Middle frontal gyrus (tissue), 1 donor: ENCODE measurements at regions not wholly inside any gene's neighbourhood (a gene's known extent, or its start where the extent isn't known, plus 50 kb on each side); places are given as distances from the start of the nearest gene placed in this dataset.

ENCODE experiments used
- DNase-seq: peaks from one replicate; pipeline ENCODE4 v3.0.0-alpha.2; 2015; ENCODE audit warnings: low spot score; ENCODE audit errors: extremely low spot score

DNA sequence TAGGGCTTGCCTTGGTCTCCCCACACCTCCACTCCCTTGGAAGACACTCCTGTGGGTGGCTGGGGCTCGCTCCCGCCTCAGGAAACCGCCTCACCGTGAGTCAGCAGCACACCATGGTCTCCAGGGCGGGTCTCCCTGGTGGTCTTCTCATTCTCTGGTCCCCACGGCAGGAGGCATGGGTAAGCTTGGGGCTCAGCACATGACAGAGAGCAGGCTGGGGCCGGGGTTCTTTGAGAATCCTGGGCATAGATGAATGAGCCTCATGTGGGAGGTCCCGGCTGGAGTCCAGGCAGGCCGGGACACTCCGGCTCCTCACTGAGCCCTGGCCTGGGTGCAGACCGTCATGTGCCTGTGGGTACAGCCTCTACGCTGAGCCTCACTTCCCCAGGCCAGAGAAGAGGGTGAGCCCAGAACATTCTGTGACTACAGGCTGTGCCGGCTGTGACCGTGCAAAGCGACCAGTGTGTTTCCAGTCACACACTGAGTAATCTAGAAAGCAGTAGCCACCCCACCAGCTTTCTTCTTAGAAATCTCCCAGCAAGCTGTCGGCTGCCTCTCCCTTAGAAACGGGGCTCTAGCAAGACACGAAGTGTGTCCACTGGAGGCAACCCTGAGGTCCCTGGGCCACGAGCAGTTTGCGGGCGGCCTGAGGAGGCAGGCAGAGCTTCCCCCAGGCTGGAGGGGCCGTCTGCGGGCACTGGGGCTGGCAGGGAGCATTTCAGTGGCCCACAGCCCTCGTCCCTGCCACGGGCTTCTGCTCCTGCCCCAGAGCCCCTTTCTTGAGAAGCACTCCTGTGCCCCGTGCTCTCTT, 93.1 kb downstream of the RHOB start:
- no peak for DNase-seq

GRCh38 chr2:20540587-20541293, 93.9 kb downstream of the RHOB start:
- DNase-seq, result no peak

DNA sequence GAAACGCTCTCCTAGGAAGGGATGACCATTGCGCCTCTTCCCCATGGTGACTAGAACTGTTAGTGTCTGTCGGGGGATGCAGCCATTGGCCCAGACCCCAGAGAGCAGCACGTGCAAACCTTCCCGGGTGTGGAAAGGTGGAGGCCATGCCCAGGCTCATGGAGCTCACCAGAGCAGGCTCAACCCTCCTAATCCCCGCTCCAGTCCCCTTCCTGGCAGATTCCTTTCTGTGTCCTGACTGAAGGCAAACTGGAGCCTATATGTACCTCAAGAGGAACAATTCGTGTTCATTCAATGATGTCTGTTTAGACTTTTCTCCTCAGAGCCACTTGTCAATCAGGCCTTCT, 94.4 kb downstream of the RHOB start:
- no peak for DNase-seq

DNA sequence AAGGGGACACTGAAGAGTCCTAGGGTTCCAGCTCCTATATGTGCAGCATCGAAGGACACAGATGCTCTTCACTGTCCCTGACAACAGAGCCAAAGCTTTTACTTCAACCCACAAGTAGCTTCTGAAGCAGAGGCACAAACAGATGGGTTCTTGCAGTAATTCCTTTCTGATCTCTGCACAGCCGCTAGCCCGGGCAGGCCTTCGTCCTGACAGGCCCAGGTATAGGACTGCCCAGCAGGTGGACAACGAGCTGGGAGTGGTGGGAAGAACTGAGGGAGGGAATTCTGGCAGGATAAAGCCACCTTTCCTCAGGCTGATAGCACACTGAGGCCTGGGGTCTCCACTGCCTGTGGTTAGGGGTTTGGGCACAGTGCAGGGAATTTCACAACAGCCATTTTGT, 94.8 kb downstream of the RHOB start:
- DNase-seq, result no peak

- no peak for DNase-seq
Measured at GRCh38 chr2:20542269-20542668, 95.4 kb downstream of the RHOB start.

GRCh38 chr2:20542746-20543468, 96.0 kb downstream of the RHOB start:
- DNase-seq, result no peak

- DNase-seq, result no peak
Measured at GRCh38 chr2:20543469-20544152, 96.7 kb downstream of the RHOB start.

GRCh38 chr2:20544153-20544747, 97.4 kb downstream of the RHOB start:
- no peak for DNase-seq

GRCh38 chr2:20549144-20549543, 101.8 kb downstream of the HS1BP3 start:
- no peak for DNase-seq

DNA sequence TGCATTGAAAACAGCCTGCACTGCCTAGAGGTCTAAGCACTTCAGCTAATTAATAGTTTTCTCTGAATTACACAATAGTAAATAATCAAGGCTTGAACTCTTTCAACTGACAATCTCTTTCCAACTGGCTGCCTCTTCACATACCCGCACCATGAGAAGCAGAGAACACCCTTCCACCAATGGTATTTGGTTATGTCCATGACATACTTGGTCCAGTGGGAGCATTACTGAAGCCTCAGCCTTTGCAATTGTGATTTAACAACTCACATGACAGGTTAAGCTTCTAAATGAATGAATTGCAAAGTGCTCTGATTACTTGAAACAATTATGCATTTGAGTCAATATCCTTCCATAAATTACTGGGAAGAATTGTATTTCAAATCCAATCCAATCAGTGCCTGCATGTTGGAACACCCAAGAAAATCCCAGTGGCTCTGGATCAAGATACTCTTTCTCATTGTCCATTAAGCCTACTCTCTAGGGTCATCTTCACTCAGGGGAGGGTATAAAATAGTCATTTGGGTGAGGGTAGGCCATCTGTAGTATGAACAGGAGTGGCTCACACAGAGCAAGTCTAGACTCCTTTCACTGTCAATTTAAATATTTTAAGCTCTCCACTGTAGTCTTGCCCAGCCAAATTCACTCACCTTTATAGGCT, 101.1 kb downstream of the HS1BP3 start:
- no peak for DNase-seq

GRCh38 chr2:20551260-20551944, 99.5 kb downstream of the HS1BP3 start:
- DNase-seq, result no peak

- DNase-seq, result no peak
Measured at GRCh38 chr2:20551945-20552328, 99.0 kb downstream of the HS1BP3 start.

DNA sequence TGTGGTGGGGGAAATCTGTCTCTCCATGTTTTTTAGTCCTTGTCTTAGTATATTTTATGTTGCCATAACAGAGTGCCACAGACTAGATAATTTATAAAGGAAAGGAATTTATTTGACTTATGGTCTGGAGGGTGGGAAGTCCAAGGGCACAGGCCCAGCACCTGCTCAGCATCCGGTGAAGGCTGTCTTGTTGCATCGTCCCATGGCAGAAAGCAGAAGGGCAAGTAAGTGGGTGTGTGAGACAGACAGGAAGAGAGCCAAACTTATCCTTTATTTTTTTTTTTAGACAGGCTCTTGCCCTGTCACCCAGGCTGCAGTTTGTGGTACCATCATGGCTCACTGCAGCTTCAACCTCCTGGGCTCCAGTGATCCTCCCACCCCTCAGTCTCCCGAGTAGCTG, 98.1 kb downstream of the HS1BP3 start:
- no peak for DNase-seq

- DNase-seq, result no peak
Measured at GRCh38 chr2:20553580-20553979, 97.3 kb downstream of the HS1BP3 start.

- DNase-seq, result no peak
Measured at GRCh38 chr2:20555954-20556353, 94.9 kb downstream of the HS1BP3 start.

- DNase-seq, result no peak
Measured at GRCh38 chr2:20556756-20557155, 94.1 kb downstream of the HS1BP3 start.

- no peak for DNase-seq
Measured at GRCh38 chr2:20557226-20557625, 93.7 kb downstream of the HS1BP3 start.

- DNase-seq, result no peak
Measured at GRCh38 chr2:20557635-20558034, 93.3 kb downstream of the HS1BP3 start.

- no peak for DNase-seq
Measured at GRCh38 chr2:20558391-20559150, 92.3 kb downstream of the HS1BP3 start.

DNA sequence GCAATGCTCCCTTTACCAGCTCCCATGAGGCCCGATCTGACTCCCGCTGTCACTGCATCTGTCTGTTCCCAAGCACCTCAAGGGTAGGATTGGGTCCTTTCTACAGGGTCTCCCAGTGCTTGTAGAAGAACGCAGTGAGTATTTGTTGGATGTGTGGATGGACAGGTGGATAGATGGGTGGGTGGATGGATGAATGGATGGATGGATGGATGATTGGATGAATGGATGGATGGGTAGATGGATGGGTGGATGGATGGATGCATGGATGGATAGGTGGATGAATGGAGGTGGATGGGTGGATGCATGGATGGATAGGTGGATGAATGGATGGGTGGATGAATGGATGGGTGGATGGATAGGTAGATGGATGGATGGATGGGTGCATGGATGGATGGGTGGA, 91.6 kb downstream of the HS1BP3 start:
- DNase-seq, result no peak
